ENCODE measurements at regions not wholly inside any gene's neighbourhood (a gene's known extent, or its start where the extent isn't known, plus 50 kb on each side); places are given as distances from the start of the nearest gene placed in this dataset.

DNA sequence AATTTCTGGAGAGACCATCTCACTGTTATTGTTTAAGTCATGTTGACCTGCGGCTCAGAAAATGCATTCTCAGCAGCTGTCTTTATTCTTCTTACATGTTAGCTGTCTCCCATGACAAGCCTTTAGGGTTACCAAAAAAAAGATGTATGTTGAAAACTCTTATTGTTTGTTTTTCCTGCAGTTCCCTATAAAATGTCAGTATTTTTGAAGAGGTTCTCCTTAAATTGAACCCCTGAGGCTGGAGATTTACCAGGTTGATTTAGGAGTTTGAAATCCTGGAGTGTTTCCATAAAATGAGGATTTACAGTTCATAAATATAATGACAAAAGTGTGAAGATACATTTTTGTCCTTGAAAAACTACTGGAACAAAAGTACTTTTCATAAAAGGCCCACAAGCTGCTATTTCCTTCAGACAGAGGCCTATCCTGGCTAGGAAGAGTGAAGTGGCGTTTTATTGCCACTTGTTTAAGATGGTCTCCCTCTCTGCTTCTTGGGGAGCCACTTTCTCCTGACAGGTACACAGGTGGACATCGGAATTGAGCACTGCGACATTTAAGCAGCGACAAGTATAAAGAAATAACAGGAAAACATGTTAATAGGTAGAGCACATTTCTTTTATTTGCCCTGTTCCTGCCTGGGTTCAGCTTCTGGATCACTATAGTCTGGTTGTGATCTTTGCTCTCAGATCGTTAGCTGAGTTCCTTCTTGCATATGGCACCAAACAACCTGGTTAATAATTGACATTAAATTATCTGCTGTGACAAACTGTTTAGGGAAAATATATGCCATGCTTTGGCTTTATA lies 344.8 kb upstream of the RPS23 start (continued):
- TF ChIP-seq, protein P1, sequence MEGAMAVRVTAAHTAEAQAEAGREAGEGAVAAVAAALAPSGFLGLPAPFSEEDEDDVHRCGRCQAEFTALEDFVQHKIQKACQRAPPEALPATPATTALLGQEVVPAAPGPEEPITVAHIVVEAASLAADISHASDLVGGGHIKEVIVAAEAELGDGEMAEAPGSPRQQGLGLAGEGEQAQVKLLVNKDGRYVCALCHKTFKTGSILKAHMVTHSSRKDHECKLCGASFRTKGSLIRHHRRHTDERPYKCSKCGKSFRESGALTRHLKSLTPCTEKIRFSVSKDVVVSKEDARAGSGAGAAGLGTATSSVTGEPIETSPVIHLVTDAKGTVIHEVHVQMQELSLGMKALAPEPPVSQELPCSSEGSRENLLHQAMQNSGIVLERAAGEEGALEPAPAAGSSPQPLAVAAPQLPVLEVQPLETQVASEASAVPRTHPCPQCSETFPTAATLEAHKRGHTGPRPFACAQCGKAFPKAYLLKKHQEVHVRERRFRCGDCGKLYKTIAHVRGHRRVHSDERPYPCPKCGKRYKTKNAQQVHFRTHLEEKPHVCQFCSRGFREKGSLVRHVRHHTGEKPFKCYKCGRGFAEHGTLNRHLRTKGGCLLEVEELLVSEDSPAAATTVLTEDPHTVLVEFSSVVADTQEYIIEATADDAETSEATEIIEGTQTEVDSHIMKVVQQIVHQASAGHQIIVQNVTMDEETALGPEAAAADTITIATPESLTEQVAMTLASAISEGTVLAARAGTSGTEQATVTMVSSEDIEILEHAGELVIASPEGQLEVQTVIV (IDR thresholded peaks at IDR 0.05; ENCODE audit: borderline replicate concordance, partially characterized antibody), result no peak

DNA sequence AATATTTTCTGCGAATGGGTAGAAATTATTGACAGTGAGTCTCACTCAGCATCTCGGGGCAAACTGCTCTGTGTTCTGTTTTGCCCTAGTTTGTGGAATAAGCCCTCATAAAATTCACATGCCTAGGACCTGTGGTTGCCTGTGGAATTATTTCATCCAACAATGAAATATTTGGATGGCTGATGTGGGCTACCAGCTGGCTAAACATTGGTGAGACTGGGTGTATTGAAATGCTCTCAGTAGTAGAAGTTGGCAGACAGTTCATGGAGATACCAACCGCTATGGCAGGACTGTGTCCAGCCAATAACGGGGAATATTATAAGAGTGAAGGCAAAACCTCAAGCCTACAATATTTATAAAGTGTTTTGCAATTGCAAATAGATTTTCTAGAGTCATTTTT lies 344.1 kb upstream of the RPS23 start:
- no peak overlapping the region for H3K27ac ChIP-seq (ENCODE audit: control insufficient read depth, insufficient read depth)
- H3K4me1 ChIP-seq (ENCODE audit: control insufficient read depth, insufficient read depth, low read length), result no peaks in the 10 kb centered on the region
- H3K9me3 ChIP-seq (replicated peaks; ENCODE audit: control insufficient read depth, insufficient read depth, low read length), result no peaks in the 10 kb centered on the region
- in situ Hi-C loops (cut with MboI) (no loop called here), intact Hi-C loops (cut with micrococcal nuclease; ENCODE audit: unreplicated experiment) (no loop called here)
- H3K27me3 ChIP-seq (replicated peaks in 1 of 2; ENCODE audit: control insufficient read depth in 2 of 2, insufficient read depth in 2 of 2, low read length in 1 of 2), result no peaks in the 10 kb centered on the region
- 31% methylated on average over 4 of the region's 4 CpGs for WGBS (ENCODE audit: insufficient coverage, insufficient replicate concordance, low lambda C conversion rate, missing lambda C conversion rate)
- SMC1A ChIA-PET (ENCODE audit: uncharacterized antibody, unreplicated experiment), result no interaction called here
- no peak overlapping the region for H3K4me3 ChIP-seq
- no peak overlapping the region for H2AFZ ChIP-seq (ENCODE audit: control insufficient read depth, low read depth, low read length)
- BruUV-seq (replicated peaks), result no TSS peak
- H3K9ac ChIP-seq (ENCODE audit: control insufficient read depth, insufficient read depth, low read length), result no peak overlapping the region
- ATAC-seq (no peak), FAIRE-seq (no peak), DNase-seq (ENCODE audit: low read depth, low spot score) (no peak)
- H3K36me3 ChIP-seq (ENCODE audit: control insufficient read depth in 2 of 2, insufficient read depth in 2 of 2, low read length in 1 of 2), result no peaks in the 10 kb centered on the region
- POLR2A ChIA-PET, result no interaction called here
- H3K79me2 ChIP-seq (ENCODE audit: control insufficient read depth, insufficient read depth, low read length), result no peaks in the 10 kb centered on the region
- H4K20me1 ChIP-seq (ENCODE audit: control insufficient read depth, insufficient read depth), result no peaks in the 10 kb centered on the region
- no peak overlapping the region for H3K4me2 ChIP-seq (ENCODE audit: control insufficient read depth, insufficient read depth)
- RAD21 ChIA-PET (ENCODE audit: unreplicated experiment), result no interaction called here
- CTCF ChIA-PET, result no interaction called here
- TF ChIP-seq EED (IDR thresholded peaks at IDR 0.05; ENCODE audit: low read depth), result no peak
- TF ChIP-seq, protein P2, sequence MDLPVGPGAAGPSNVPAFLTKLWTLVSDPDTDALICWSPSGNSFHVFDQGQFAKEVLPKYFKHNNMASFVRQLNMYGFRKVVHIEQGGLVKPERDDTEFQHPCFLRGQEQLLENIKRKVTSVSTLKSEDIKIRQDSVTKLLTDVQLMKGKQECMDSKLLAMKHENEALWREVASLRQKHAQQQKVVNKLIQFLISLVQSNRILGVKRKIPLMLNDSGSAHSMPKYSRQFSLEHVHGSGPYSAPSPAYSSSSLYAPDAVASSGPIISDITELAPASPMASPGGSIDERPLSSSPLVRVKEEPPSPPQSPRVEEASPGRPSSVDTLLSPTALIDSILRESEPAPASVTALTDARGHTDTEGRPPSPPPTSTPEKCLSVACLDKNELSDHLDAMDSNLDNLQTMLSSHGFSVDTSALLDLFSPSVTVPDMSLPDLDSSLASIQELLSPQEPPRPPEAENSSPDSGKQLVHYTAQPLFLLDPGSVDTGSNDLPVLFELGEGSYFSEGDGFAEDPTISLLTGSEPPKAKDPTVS (IDR thresholded peaks at IDR 0.05; ENCODE audit: low read depth, low read length), result no peak
- no peak for TF ChIP-seq TCF7 (IDR thresholded peaks at IDR 0.05; ENCODE audit: borderline replicate concordance)
- TF ChIP-seq CEBPB (IDR thresholded peaks at IDR 0.05; ENCODE audit: borderline replicate concordance in 1 of 2, low read depth in 2 of 2, low read length in 2 of 2), result no peak
- TF ChIP-seq MEF2B (IDR thresholded peaks at IDR 0.05; ENCODE audit: partially characterized antibody, poor library complexity, severe bottlenecking), result no peak
- TF ChIP-seq, protein P3, sequence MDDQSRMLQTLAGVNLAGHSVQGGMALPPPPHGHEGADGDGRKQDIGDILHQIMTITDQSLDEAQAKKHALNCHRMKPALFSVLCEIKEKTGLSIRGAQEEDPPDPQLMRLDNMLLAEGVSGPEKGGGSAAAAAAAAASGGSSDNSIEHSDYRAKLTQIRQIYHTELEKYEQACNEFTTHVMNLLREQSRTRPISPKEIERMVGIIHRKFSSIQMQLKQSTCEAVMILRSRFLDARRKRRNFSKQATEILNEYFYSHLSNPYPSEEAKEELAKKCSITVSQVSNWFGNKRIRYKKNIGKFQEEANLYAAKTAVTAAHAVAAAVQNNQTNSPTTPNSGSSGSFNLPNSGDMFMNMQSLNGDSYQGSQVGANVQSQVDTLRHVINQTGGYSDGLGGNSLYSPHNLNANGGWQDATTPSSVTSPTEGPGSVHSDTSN (IDR thresholded peaks at IDR 0.05; ENCODE audit: insufficient replicate concordance, low read depth, low read length), result no peak
- TF ChIP-seq, protein P4, sequence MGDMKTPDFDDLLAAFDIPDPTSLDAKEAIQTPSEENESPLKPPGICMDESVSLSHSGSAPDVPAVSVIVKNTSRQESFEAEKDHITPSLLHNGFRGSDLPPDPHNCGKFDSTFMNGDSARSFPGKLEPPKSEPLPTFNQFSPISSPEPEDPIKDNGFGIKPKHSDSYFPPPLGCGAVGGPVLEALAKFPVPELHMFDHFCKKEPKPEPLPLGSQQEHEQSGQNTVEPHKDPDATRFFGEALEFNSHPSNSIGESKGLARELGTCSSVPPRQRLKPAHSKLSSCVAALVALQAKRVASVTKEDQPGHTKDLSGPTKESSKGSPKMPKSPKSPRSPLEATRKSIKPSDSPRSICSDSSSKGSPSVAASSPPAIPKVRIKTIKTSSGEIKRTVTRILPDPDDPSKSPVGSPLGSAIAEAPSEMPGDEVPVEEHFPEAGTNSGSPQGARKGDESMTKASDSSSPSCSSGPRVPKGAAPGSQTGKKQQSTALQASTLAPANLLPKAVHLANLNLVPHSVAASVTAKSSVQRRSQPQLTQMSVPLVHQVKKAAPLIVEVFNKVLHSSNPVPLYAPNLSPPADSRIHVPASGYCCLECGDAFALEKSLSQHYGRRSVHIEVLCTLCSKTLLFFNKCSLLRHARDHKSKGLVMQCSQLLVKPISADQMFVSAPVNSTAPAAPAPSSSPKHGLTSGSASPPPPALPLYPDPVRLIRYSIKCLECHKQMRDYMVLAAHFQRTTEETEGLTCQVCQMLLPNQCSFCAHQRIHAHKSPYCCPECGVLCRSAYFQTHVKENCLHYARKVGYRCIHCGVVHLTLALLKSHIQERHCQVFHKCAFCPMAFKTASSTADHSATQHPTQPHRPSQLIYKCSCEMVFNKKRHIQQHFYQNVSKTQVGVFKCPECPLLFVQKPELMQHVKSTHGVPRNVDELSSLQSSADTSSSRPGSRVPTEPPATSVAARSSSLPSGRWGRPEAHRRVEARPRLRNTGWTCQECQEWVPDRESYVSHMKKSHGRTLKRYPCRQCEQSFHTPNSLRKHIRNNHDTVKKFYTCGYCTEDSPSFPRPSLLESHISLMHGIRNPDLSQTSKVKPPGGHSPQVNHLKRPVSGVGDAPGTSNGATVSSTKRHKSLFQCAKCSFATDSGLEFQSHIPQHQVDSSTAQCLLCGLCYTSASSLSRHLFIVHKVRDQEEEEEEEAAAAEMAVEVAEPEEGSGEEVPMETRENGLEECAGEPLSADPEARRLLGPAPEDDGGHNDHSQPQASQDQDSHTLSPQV (IDR thresholded peaks at IDR 0.05), result no peak
- TF ChIP-seq NR2C1 (IDR thresholded peaks at IDR 0.05), result no peak
- no peak for TF ChIP-seq SRF (IDR thresholded peaks at IDR 0.05; ENCODE audit: low read depth in 2 of 2, low read length in 2 of 2)

Measured in GM12878 (cell line).